ENCODE measurements at regions not wholly inside any gene's neighbourhood (a gene's known extent, or its start where the extent isn't known, plus 50 kb on each side); places are given as distances from the start of the nearest gene placed in this dataset.

- TF ChIP-seq CTCF (IDR thresholded peaks at IDR 0.05; ENCODE audit: low read depth, low read length, poor library complexity, severe bottlenecking) (no peak), EZH2phosphoT487 (IDR thresholded peaks at IDR 0.05; ENCODE audit: borderline replicate concordance, low read length) (no peak)
Measured at GRCh38 chr1:177341773-177342172, 171.0 kb downstream of the BRINP2 start.

Data from DOHH2 (cell line).